ENCODE measurements at regions not wholly inside any gene's neighbourhood (a gene's known extent, or its start where the extent isn't known, plus 50 kb on each side); places are given as distances from the start of the nearest gene placed in this dataset.

- TF ChIP-seq CTCF (IDR thresholded peaks at IDR 0.05) (no peak), POLR2A (IDR thresholded peaks at IDR 0.05) (no peak), EP300 (IDR thresholded peaks at IDR 0.05) (no peak)
These were observed 1040.3 kb downstream of the TLE1 start for GRCh38 chr9:80649001-80649420.
